ENCODE measurements at regions not wholly inside any gene's neighbourhood (a gene's known extent, or its start where the extent isn't known, plus 50 kb on each side); places are given as distances from the start of the nearest gene placed in this dataset.
"Not testable (repeated sequence)": the region's sequence is repeated elsewhere in the genome, so short reads cannot be mapped to it uniquely, and the experiment has no call there.

GRCh38 chr7:85791098-85791497, 604.2 kb upstream of the SEMA3D start:
- not testable (repeated sequence) for TF ChIP-seq POLR2AphosphoS5 (IDR thresholded peaks at IDR 0.05; ENCODE audit: low read depth); CTCF (IDR thresholded peaks at IDR 0.05; ENCODE audit: insufficient read depth, low read length)

All from HL-60 (cell line).